Colonic mucosa (tissue), 4 donors: ENCODE measurements at regions not wholly inside any gene's neighbourhood (a gene's known extent, or its start where the extent isn't known, plus 50 kb on each side); places are given as distances from the start of the nearest gene placed in this dataset.

Source experiments
- DNase-seq: peaks from one replicate; pipeline ENCODE4 v3.0.0-alpha.2; 2020
- H3K27ac ChIP-seq: fragments of 200-600 bp; one replicate; pipeline ENCODE4 v1.8.0; 2021
- H3K27me3 ChIP-seq: fragments of 200-600 bp; one replicate; pipeline ENCODE4 v1.8.0; 2021
- H3K36me3 ChIP-seq: fragments of 200-600 bp; one replicate; pipeline ENCODE4 v1.8.0; 2021
- H3K4me1 ChIP-seq: fragments of 200-600 bp; one replicate; pipeline ENCODE4 v1.8.0; 2021; ENCODE audit warnings: mild to moderate bottlenecking
- H3K4me3 ChIP-seq: fragments of 200-600 bp; one replicate; pipeline ENCODE4 v1.8.0; 2021
- H3K9ac ChIP-seq, 2 donors: one replicate each; pipeline ENCODE4 v1.7.0; 2013; ENCODE audit warnings: control low read depth in 2 of 2, low read depth in 2 of 2, low read length in 2 of 2
- H3K9me3 ChIP-seq: fragments of 200-600 bp; one replicate; pipeline ENCODE4 v1.8.0; 2021
- intact Hi-C: fragments of 100-400 bp; cut with DNase I; formaldehyde crosslinking; loops from one replicate; pipeline ENCODE4 v1.14.1; 2022
- TF ChIP-seq, protein P1 (sequence below): fragments of 200-600 bp; IDR thresholded peaks from one replicate; pipeline ENCODE4 v1.8.0; 2022; ENCODE audit warnings: antibody characterized with exemption, mild to moderate bottlenecking
- donor health status: healthy.
- donor health status: DM: no; HTN: no; CAD: no.
- donor health status: DM: no; HTN: no; CAD: no.

DNA sequence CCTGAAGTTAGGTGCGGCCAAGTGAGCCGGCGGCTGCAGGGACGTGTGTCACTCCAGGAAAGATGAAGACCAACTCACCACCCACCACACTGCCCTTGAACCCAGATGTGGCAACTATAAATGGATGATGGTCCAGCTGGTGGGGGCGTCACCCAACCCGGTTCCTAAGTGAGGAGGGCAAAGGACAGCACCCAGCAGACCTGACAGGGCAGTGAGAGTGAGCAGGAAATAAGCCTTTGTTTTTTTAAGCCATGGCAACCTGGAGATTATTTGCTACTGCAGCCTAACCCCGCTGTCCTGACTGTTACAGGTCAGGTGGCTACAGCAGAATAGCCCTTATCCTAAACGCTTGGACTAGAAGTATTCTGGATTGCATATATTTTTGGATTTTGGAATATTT lies 228.9 kb downstream of the CTTN start:
- H3K36me3 ChIP-seq, result no peaks in the 10 kb centered on the region
- H3K9me3 ChIP-seq, result no peaks in the 10 kb centered on the region
- peaks cover 17% of the 10 kb centered on the region for H3K4me1 ChIP-seq
- TF ChIP-seq, protein P1, sequence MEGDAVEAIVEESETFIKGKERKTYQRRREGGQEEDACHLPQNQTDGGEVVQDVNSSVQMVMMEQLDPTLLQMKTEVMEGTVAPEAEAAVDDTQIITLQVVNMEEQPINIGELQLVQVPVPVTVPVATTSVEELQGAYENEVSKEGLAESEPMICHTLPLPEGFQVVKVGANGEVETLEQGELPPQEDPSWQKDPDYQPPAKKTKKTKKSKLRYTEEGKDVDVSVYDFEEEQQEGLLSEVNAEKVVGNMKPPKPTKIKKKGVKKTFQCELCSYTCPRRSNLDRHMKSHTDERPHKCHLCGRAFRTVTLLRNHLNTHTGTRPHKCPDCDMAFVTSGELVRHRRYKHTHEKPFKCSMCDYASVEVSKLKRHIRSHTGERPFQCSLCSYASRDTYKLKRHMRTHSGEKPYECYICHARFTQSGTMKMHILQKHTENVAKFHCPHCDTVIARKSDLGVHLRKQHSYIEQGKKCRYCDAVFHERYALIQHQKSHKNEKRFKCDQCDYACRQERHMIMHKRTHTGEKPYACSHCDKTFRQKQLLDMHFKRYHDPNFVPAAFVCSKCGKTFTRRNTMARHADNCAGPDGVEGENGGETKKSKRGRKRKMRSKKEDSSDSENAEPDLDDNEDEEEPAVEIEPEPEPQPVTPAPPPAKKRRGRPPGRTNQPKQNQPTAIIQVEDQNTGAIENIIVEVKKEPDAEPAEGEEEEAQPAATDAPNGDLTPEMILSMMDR, result no peak
- H3K27me3 ChIP-seq, result no peaks in the 10 kb centered on the region
- H3K4me3 ChIP-seq, result no peak overlapping the region
- intact Hi-C loops, result no loop called here
- H3K9ac ChIP-seq, result no peak overlapping the region
- peak; percentile 87 for DNase-seq
- no peak overlapping the region for H3K27ac ChIP-seq

DNA sequence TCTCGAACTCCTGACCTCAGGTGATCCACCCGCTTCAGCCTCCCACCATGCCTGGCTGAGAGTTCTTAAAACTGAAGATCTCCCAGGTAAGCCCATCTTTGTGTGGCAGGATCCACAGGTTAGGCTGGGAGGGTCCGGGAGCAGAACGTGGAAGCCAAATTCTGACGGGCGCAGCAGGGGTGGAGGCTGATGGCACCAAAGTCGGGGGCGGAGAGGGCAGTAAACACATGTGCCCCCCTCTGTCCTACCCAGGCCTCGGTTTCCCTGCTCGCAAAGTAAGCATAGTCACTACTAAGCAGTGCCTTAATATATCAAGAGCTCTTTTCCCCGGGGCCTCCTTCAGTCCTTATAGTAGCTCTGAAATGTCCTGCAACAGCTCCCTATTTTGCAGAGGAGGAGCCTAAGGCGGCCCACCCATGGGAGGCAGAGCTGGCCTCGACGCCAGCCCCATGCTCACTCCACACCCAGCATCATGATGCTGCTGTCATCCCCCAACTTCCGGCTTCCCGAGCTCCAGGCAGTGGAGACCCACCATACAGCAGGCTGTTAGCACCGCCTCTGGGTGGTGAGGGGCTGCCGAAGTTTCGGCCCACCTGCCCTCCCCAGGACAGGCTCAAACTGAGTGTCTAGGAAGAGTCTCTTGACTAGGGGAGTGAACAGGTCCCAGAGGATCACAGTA lies 230.0 kb downstream of the CTTN start:
- no peaks in the 10 kb centered on the region for H3K27me3 ChIP-seq
- H3K27ac ChIP-seq, result no peak overlapping the region
- TF ChIP-seq, protein P1, result no peak

DNA sequence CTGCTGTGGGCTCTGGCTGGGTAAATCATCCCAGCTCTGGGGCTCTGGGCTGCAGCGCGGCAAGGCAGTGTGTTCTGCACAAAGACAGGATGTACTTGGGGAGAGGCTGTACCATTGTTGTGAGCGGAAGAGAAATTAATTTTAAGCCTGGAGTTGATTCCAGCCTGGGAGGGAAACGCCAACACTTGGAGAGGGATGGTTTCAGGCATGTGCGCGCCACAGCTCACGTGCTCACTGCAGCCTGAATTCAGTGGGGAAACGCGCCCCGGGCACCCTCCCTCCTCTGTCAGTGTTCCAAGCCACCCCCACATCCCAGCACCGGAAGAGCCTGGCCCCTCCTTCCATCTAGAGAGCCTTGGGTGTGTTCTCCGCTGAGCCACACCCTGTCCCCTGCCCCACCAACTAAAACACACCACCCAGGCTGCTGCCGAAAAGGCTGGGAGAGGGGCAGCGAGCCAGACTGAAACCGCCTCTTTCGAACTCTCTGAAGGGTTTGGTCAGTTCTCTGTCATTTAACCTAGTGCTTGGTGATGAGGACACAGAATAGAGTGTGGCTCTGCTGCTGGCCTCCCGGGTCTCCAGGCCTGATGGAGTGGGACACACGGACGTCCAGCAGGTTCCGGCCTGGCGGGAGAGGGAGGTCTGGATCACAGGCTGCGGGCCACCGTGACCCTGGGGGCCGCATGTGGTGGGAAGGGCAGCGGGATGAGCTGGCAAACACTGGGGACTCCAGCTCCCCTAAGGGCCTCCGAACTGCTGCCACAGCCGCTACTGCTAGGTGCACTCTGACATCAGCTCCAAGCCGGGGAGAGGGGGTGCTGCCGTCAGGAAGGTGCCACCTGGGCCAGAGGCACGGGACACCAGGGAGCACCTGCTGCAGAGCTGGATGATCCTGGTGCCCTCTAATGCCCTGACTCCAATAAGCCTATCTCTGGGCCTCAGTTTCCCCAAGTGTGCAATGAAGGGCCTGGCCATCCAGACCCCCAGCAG lies 230.8 kb downstream of the CTTN start:
- Histone ChIP-seq H3K9ac (no peak overlapping the region), H3K27me3 (no peaks in the 10 kb centered on the region), H3K4me3 (no peak overlapping the region), H3K4me1 (peaks cover 10% of the 10 kb centered on the region), H3K36me3 (no peaks in the 10 kb centered on the region), H3K27ac (no peak overlapping the region), H3K9me3 (no peaks in the 10 kb centered on the region)
- TF ChIP-seq, protein P1, result no peak
- intact Hi-C loops, result no loop called here
- peak; percentile 89 for DNase-seq

More for the DNA sequence above, 230.0 kb downstream of the CTTN start:
- no peaks in the 10 kb centered on the region for H3K9me3 ChIP-seq
- DNase-seq, result no peak
- no peak overlapping the region for H3K9ac ChIP-seq
- H3K36me3 ChIP-seq, result no peaks in the 10 kb centered on the region
- intact Hi-C loops, result no loop called here
- H3K4me3 ChIP-seq, result no peak overlapping the region
- H3K4me1 ChIP-seq, result peaks cover 17% of the 10 kb centered on the region

DNA sequence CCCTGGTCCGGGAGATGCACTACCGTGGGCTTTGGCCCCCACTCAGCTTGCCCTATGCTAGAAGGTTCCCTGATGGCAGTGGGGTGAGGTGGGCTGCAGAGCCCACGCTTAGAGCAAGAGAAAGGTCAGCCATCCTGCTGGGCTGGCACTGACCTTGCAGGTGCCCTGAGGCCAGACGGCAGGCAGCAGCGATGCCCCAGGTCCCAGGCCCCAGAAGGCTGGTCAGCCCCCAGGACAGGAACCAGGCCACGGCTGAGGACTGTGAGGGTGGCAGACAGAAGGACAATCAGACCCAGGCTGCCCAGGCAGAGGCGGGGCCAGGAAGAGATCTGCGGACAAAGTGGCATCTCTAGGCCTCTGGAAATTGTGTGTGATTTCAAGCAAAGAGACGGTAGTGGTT lies 231.7 kb downstream of the CTTN start:
- no peaks in the 10 kb centered on the region for H3K27me3 ChIP-seq
- H3K9me3 ChIP-seq, result no peaks in the 10 kb centered on the region
- H3K9ac ChIP-seq, result no peak overlapping the region
- intact Hi-C loops, result no loop called here
- no peak for DNase-seq
- H3K4me3 ChIP-seq, result no peak overlapping the region
- no peaks in the 10 kb centered on the region for H3K36me3 ChIP-seq
- peaks cover 9% of the 10 kb centered on the region for H3K4me1 ChIP-seq
- H3K27ac ChIP-seq, result no peak overlapping the region
- TF ChIP-seq, protein P1, result no peak

DNA sequence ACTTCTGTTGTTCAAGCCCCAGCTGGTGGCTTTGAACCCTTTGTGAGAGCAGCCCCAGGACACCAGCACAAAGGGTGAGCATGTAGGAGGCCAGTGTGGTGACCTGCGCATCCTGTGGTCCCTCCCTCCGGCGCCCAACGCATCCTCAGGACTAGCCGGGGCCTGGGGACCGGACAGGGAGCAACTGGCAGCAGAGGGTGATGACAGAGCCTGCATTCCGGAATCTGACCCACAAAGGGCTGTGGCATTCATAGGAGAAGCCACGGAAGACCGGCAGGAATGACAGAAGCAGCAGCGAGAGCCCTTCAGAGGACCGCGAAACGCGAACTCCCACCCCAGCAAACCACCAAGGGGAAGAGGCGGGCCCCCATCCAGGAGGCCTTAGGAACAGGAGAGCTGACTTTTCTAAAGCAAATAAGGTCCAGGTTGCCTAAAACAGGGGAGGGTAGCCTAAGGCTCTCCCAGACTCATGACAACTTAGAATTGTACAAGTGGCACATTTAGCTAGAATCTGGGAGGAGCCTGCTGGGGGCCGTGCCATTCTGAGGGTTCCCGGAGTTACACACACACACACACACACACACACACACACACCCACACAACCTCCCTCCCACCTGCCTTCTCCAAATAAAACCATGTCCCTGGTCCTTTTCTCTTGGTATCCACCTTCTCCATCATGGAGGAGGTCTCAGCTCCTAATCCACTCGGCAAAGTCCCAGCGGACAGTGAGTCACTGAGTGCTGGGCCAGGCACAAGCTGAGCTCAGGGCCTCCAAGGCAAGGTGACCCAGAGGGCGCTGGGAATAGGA lies 232.7 kb downstream of the CTTN start:
- H3K27me3 ChIP-seq, result no peaks in the 10 kb centered on the region
- H3K9me3 ChIP-seq, result no peaks in the 10 kb centered on the region
- no peak overlapping the region for H3K27ac ChIP-seq
- no peak for DNase-seq
- TF ChIP-seq, protein P1, result no peak
- peaks cover 9% of the 10 kb centered on the region for H3K4me1 ChIP-seq
- H3K9ac ChIP-seq, result no peak overlapping the region
- no peaks in the 10 kb centered on the region for H3K36me3 ChIP-seq
- no peak overlapping the region for H3K4me3 ChIP-seq
- intact Hi-C loops, result no loop called here
